ENCODE measurements at regions not wholly inside any gene's neighbourhood (a gene's known extent, or its start where the extent isn't known, plus 50 kb on each side); places are given as distances from the start of the nearest gene placed in this dataset.

DNA sequence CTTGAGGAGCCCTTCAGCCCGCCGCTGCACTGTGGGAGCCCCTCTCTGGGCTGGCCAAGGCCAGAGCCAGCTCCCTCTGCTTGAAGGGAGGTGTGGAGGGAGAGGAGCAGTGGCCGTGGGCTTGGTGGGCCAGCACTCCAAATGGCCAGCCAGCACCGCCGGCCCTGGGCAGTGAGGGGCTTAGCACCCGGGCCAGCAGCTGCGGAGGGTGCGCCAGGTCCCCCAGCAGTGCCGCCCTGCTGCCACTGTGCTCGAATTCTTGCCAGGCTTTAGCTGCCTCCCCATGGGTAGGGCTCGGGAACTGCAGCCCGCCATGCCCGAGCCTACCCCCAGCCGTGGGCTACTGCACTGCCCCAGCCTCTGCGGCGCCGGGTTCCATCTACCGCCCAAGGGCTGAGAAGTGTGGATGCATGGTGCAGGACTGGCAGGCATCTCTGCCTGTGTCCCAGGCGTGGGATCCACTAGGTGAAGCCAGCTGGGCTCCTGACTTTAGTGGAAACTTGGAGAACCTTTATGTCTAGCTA, 82.7 kb downstream of the KCNA4 start:
- intact Hi-C loops (cut with DNase I), result no loop called here

DNA sequence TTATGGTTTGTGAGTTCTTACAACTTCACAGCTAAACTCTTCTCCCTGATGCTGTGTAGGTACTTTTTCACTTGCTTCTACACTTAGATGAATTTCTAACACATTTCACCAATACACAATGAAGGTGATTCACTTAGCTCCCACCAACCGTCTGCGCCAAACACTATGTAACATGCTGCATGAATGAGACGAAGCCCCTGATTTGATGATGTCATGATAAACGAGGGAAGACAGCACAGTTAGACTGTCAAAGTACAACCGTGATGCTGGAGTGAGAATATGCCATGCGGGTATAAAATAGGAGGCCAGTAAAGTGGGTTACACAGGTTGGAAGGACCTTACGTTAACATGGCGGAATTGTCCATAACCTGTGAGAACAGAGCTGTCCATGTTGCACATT, 100.8 kb downstream of the KCNA4 start:
- Histone ChIP-seq H3K4me3 (replicated peaks in 1 of 3) (no peak overlapping the region), H3K27ac (no peak overlapping the region), H3K4me1 (no peaks in the 10 kb centered on the region), H3K9me3 (no peaks in the 10 kb centered on the region), H3K27me3 (no peaks in the 10 kb centered on the region), H3K36me3 (no peaks in the 10 kb centered on the region)
- intact Hi-C loops (cut with DNase I), result no loop called here
- WGBS, 2 donors, result 89 to 92% methylated on average over 8 of the region's 8 CpGs
- no peak for DNase-seq
- TF ChIP-seq, protein P1, sequence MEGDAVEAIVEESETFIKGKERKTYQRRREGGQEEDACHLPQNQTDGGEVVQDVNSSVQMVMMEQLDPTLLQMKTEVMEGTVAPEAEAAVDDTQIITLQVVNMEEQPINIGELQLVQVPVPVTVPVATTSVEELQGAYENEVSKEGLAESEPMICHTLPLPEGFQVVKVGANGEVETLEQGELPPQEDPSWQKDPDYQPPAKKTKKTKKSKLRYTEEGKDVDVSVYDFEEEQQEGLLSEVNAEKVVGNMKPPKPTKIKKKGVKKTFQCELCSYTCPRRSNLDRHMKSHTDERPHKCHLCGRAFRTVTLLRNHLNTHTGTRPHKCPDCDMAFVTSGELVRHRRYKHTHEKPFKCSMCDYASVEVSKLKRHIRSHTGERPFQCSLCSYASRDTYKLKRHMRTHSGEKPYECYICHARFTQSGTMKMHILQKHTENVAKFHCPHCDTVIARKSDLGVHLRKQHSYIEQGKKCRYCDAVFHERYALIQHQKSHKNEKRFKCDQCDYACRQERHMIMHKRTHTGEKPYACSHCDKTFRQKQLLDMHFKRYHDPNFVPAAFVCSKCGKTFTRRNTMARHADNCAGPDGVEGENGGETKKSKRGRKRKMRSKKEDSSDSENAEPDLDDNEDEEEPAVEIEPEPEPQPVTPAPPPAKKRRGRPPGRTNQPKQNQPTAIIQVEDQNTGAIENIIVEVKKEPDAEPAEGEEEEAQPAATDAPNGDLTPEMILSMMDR (IDR thresholded peaks at IDR 0.05), result no peak
- TF ChIP-seq POLR2A (IDR thresholded peaks at IDR 0.05), result no peak

More for the DNA sequence above, 82.7 kb downstream of the KCNA4 start:
- H3K4me1 ChIP-seq, result no peaks in the 10 kb centered on the region
- no peaks in the 10 kb centered on the region for H3K36me3 ChIP-seq
- H3K4me3 ChIP-seq (replicated peaks in 1 of 3), result no peak overlapping the region
- no peak overlapping the region for H3K27ac ChIP-seq
- TF ChIP-seq, protein P1 (IDR thresholded peaks at IDR 0.05), result no peak
- TF ChIP-seq POLR2A (IDR thresholded peaks at IDR 0.05), result no peak
- WGBS, 2 donors, result 85 to 100% methylated on average over 1 to 7 of the region's 19 CpGs
- DNase-seq, result no peak
- no peaks in the 10 kb centered on the region for H3K9me3 ChIP-seq
- no peaks in the 10 kb centered on the region for H3K27me3 ChIP-seq

DNA sequence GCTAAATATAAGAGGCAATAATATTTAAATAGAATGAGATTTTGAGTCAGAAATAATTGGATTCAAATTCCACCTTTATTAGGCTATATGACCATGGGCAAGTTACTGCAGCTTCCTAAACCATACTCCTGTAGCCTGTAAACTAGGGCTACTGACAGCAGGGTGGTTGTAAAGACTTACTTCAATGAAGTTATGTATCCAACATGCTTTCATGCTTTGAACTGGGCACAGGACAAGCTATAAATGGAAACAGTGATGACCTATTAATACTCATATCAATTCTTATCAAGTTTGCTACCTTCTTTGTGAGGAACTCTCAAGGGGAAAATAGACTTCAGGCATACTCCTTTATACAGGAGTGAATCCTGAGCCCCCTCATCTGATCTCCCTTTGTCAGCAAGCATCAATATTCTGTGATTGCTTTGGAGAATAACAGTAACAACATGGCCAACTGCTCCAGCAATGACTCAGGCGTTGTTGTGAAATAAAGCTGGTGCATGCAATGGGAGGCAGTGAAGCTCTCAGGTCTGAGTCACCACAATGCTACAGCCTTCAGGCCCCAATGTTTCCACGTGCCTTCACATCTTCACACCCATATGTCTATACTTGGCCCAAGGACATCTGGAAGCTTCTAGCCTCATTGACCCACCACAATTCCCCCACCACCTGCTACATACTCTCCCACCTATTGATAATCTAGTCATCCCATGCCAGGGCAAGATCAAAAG, 102.5 kb downstream of the KCNA4 start:
- Histone ChIP-seq H3K36me3 (no peaks in the 10 kb centered on the region), H3K4me1 (no peaks in the 10 kb centered on the region), H3K9me3 (no peaks in the 10 kb centered on the region), H3K27me3 (no peaks in the 10 kb centered on the region), H3K27ac (no peak overlapping the region), H3K4me3 (replicated peaks in 1 of 3) (no peak overlapping the region)
- intact Hi-C loops (cut with DNase I), result no loop called here
- no peak for DNase-seq
- 70 to 81% methylated on average over 2 of the region's 2 CpGs for WGBS, 2 donors
- TF ChIP-seq, protein P1 (IDR thresholded peaks at IDR 0.05), result no peak
- TF ChIP-seq POLR2A (IDR thresholded peaks at IDR 0.05), result no peak

DNA sequence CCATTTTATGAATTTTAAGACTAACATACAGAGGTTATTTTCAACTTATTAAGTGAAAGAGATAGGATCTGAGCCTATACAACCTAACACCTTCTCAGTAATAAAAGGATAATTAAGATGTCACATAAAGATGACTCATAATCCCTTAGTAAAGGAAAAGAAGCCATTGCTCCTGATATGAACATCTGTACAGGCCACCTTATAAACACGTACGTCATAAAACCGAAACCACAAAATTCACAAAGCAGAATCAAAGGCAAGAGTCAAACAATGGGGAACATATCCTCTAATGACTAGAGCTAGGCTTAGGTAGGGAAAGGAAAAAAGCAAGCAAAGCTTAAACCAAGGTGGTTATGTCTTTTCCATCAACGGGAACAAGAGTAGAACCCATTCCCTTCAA, 103.5 kb downstream of the KCNA4 start:
- DNase-seq, result no peak
- Histone ChIP-seq H3K36me3 (no peaks in the 10 kb centered on the region), H3K4me3 (replicated peaks in 1 of 3) (no peak overlapping the region), H3K27ac (no peak overlapping the region), H3K9me3 (no peaks in the 10 kb centered on the region), H3K27me3 (no peaks in the 10 kb centered on the region), H3K4me1 (no peaks in the 10 kb centered on the region)
- intact Hi-C loops (cut with DNase I), result no loop called here
- no peak for TF ChIP-seq POLR2A (IDR thresholded peaks at IDR 0.05)
- TF ChIP-seq, protein P1 (IDR thresholded peaks at IDR 0.05), result no peak
- WGBS, 2 donors, result 89 to 93% methylated on average over 4 of the region's 4 CpGs

DNA sequence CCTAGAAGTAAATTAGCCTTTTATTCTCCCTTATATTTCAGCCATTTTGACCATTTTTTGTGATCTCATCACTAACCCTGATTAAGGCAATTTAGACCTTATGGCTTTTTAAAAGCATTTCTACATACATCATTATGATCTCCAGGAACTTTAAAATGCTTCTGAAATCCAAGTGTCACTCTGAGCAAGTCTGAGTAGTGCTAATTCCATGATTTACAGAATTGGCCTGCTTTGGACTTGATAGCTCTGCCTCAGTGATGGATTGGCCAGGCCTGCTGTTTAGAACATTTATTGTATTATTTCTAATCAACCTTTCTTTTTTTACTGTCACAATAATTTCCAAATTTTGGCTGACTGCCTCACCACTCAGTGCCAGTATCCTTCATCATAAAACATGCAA, 116.4 kb downstream of the KCNA4 start:
- intact Hi-C loops (cut with DNase I), result no loop called here
- Histone ChIP-seq H3K27ac (no peak overlapping the region), H3K4me3 (replicated peaks in 1 of 3) (no peak overlapping the region), H3K36me3 (no peaks in the 10 kb centered on the region), H3K9me3 (no peaks in the 10 kb centered on the region), H3K27me3 (no peaks in the 10 kb centered on the region), H3K4me1 (no peaks in the 10 kb centered on the region)
- TF ChIP-seq, protein P1 (IDR thresholded peaks at IDR 0.05), result no peak
- no peak for TF ChIP-seq POLR2A (IDR thresholded peaks at IDR 0.05)
- DNase-seq, result no peak

Measured in thyroid gland (tissue), 4 donors.